A172 (cell line): ENCODE measurements at regions not wholly inside any gene's neighbourhood (a gene's known extent, or its start where the extent isn't known, plus 50 kb on each side); places are given as distances from the start of the nearest gene placed in this dataset.
"Not testable (repeated sequence)": the region's sequence is repeated elsewhere in the genome, so short reads cannot be mapped to it uniquely, and the experiment has no call there.

Experiments
- DNase-seq: peaks from one replicate; pipeline ENCODE4 v3.0.0-alpha.2; 2015; ENCODE audit warnings: low spot score

DNA sequence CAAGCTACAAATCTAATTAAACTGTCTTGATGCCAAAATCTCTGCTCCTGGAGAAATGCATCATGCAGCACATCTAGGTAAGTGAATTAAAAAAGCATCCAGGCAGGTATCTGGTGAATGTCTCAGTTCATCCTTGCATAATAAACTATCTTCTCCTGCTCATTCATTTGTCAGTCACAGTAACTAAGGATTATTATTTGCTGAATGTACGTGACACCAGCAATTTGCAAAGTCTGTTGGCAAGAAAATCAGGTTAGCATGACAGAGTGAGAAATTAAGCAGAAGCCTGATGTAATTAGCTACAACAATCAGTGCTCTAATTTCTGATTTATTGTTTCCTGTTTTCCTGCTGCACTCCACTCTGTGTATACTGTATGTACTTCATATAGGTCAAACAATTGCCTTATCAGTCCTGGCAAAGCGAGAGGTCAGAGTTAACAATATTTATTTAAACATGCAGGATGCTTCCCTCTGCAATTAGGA is 213.6 kb downstream of the FBXO8 start:
- no peak for DNase-seq

DNA sequence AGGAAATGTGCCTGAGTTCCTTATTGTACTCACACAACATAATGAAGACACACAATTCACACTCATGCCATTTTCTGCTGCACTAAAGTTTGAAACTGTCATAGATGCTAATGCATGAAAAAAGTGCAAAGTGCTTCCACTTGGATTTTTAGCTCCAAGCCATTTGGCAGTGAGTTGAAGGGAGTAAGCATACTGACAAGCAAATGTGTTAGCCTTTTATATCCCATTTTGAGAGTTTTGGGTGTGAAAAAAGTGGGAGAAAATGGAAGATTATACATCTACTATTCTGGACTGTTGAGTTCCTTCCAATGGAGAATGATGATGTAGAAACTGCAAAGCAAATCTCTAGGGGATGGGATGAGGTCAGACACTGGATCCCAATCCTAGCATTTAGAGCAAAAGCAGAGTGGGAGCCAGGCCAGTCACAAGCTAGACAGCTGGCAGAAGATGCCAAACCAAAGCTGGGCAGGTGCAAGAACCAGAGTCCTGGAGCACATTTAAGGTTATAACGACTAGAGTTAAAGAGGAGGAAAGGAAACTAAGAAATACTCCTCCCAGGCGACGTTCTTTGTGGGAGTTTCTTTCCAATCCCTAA is 216.8 kb downstream of the FBXO8 start:
- no peak for DNase-seq

DNA sequence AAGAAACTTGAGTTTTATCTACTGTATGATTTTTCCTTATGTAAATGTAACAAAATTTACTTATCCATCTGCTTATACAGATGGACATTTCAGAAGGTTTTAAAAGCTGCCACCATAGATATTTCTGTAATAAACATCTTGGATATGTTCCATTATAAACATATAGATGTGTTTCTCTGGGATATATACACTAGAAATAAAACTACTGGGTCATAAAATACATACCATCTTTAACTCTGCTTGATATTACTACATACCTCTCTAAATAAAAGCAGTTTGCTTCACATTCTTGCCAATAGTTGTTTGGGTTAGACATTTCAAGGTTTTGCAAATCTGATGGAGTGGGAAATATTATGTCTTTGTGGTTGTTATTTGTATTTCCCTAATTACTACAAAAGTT is 220.6 kb downstream of the FBXO8 start:
- DNase-seq = no peak

- DNase-seq = no peak
Measured at GRCh38 chr4:174061026-174061425, 222.4 kb downstream of the FBXO8 start.

DNA sequence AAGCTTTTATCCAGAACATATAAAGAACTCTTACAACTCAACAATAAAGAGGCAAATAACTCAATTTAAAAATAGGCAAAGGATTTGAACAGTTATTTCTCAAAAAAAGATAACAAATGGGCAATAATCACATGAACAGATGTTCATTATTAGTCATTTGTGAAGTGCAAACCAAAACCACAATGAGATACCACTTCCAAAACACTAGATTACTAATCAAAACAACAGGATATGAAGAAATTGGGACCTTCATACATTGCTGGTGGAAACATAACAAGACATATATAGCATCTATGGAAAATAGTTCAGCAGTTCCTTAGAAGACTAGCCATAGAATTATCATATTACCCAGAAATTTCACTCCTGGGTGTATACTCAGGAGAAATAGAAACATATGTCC is 224.6 kb downstream of the FBXO8 start:
- DNase-seq = no peak

DNA sequence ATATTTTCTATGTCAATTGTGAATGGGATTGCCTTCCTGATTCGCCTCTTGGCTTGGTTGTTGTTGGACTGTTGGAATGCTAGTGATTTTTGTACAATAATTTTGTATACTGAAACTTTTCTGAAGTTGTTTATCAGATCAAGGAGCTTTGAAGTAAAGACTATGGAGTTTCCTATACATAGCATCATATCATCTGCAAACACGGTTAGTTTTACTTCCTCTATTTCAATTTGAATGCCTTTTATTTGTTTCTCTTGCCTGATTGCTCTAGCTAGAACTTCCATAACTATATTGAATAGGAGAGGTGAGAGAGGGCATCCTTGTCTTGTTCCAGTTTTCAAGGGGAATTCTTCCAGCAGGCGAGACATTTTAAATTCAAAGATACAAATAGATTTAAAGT is 226.5 kb downstream of the FBXO8 start:
- DNase-seq = no peak

DNA sequence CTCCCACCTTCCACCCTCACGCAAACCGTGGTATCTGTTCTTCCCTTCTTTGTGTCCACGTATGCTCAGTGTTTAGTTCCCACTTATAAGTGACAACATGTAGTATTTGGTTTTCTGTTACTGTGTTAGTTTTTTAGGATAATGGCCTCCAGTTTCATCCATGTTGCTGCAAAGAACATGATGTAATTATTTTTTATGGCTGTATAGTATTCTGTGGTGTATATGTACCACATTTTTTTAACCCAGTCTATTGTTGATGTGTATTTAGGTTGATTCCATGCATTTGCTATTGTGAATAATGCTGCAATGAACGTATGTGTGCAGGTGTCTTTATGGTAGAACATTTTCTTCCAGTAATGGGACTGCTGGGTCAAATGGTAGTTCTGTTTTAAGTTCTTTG is 228.1 kb downstream of the FBXO8 start:
- DNase-seq = no peak

DNA sequence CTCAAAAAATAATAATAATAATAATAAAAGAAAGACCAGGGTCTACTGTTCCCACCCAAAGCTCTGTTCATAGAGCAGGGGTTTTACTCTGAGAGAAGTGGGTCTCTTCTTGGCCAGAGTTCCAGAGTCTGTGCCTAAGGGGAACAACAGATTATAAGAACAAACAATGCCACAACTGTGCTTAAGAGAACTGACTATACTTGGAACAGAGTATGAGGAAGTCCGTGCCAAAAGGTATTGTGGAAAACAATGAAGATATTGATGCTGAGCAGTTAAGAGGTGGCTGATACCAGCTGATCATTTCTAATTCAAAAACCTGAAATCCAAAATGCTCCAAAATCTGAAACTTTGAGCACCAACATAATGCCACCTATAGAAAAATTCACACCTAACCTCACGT is 229.6 kb downstream of the FBXO8 start:
- DNase-seq = no peak

- no peak for DNase-seq
Measured at GRCh38 chr4:174047363-174047762, 236.1 kb downstream of the FBXO8 start.

GRCh38 chr4:174045829-174046228 is 237.6 kb downstream of the FBXO8 start:
- not testable (repeated sequence) for DNase-seq

DNA sequence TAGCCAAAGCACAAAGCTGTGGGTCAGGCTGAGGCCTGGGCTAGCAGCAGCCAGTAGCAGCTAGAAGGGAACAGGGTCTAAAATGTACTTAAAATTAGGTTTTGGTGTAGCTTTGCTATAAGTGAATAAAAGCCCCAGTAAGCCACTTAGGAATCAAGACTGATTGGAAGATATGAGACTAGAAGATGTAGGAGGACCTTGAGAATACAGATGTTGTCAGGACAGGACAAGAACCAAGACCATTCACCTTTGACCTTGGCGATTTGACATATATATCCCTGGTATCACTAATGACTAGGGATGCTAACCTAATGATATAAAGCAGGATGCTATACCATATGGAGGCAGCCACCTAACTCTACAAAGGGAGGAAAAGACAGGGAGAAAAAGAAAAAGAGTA is 238.1 kb downstream of the FBXO8 start:
- no peak for DNase-seq

DNA sequence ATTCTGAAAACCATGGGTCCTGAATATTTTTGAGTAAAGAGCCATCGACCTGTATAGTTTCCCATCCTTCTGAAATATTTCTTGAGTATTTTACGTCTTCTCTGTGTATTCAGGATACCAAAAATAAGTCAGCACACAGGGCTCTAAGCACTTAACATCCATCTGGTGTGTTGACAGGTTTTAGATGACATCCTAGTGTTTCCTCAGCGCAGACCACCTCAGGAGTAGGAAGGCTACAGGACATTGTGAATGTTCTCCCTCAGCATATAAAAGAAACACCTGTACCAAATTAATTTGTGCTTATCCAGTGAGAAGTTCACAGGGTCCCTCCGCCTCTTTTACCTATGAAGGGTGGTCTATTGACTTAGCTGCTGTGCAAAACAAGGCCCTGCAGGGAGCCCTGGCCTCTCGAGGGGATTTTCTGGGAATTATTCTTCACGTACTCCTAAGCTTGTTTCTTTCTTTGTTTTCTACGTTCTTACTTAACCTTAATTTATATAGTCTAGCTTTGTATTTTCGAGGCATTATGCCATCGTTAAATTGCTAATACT is 241.8 kb downstream of the FBXO8 start:
- no peak for DNase-seq

- no peak for DNase-seq
Measured at GRCh38 chr4:174040287-174040686, 243.2 kb downstream of the FBXO8 start.

- no peak for DNase-seq
Measured at GRCh38 chr4:174038481-174038880, 245.0 kb downstream of the FBXO8 start.

DNA sequence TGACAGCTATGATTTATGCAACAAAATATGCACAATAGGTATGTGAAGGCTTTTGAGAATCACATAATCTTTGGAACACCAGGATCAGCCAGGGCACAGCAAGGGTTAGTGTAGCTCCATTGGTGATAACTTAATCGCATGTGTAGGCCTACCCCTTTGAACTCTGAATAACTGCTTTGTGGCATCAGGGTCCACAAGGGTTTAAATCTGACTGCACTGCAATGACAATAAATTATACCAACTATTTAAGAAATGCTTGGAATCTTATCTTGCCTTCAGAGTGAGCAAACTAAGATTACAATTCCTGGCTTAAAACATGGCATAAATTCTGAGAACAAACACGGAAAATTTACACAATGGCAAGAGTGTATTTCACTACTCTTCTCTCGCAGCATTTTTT is 245.8 kb downstream of the FBXO8 start:
- peak; percentile 21 for DNase-seq

DNA sequence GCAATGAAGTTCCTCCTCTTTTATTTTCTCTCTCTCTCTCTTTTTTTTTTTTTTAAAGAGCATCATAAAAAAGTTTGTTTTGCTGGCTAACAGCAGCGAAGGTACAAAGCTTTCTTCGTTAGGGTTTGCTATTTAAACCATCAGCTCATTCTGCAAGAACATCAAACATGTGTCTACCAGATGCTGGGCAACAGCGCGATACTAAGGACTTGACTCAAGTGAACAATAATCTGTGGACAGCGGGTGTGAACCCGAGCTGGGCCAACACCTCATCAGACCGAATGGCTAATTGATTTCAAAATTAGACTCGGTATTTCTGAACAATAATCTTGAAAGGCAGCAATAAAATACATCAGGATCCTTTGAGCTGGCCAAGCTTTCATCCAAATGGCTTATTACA is 246.4 kb downstream of the FBXO8 start:
- no peak for DNase-seq

DNA sequence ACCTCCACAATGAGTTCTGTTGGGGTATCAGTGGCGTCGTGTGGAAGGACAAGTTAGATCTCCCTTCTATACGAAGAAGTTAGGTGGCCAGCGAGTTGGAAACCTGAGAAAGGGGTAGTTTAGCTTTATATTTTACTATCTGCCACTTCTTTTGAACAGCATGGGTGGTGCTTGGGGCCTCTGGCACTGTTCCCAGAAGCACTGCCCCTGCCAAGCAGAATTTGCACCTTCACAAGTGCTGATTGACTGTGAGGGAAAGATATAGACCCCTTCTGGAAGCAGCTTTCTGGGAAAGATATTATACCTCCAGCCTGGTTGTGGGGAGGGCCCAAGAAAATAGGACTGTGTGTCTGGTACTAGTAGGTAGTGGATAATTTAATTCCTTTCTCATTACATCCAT is 246.9 kb downstream of the FBXO8 start:
- DNase-seq = no peak

DNA sequence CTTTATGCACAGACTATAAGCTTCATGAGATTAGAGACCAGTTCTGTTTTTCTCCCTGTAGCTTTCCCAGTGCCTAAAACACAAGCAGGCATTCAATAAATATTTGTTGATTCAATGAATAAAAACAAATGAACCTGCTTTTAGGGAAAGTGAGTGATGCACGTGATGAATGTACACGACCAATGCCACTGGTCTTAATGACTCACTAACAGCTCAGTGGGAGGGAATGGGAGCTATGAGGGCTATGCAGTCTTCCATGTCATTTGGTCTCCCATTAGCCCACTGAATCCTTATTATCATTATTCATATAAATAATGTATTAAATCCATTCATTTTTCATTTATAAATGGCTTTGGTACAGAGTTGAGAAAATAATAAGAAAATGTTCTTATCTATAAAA is 247.4 kb downstream of the FBXO8 start:
- peak; percentile 13 for DNase-seq

GRCh38 chr4:174023641-174024040 is 259.8 kb downstream of the FBXO8 start:
- peak; percentile 65 for DNase-seq

GRCh38 chr4:174018236-174018635 is 265.2 kb downstream of the FBXO8 start:
- DNase-seq = no peak

DNA sequence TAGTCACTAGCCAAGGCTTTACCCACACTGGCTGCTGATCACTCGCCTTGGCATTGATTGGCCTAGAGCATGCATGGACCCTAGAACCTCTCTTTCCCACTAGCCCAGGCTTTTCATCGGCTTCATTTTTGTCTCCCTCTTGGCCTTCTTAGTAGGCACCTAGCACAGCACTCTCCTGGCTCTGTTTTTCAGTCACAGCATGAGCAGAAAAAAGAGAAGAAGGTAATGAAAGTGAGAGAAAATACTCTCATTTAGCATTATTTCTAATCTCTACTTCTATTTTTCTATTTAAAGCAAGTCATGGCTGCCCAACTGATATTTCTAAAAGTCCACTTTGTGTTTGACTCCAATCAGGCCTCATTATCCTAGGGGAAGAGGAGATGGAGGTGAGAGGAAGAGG is 267.2 kb downstream of the FBXO8 start:
- no peak for DNase-seq

GRCh38 chr4:174012886-174013259 is 270.6 kb downstream of the FBXO8 start:
- DNase-seq = no peak

GRCh38 chr4:174012135-174012885 is 271.2 kb downstream of the FBXO8 start:
- DNase-seq = peak; percentile 11
